OCI-LY1 (cell line): ENCODE measurements at regions not wholly inside any gene's neighbourhood (a gene's known extent, or its start where the extent isn't known, plus 50 kb on each side); places are given as distances from the start of the nearest gene placed in this dataset.

Experiments
- H2AFZ ChIP-seq: fragments of 200-600 bp; sonication (generic), shearing (Covaris generic); 2 replicates; pipeline ENCODE4 v1.6.0; 2014; ENCODE audit warnings: antibody characterized with exemption, mild to moderate bottlenecking, low read length
- H3F3A ChIP-seq: fragments of 200-600 bp; sonication (generic), shearing (Covaris generic); 2 replicates; pipeline ENCODE4 v1.6.0; 2014; ENCODE audit warnings: mild to moderate bottlenecking, antibody characterized with exemption, low read length, moderate library complexity; ENCODE audit not compliant: insufficient read depth
- H3K27ac ChIP-seq: fragments of 200-600 bp; sonication (generic); 2 replicates; pipeline ENCODE4 v1.5.1; 2014; ENCODE audit warnings: low read length, mixed run types, mild to moderate bottlenecking, low read depth; ENCODE audit not compliant: poor library complexity, severe bottlenecking
- H3K27me3 ChIP-seq: fragments of 200-600 bp; sonication (generic); 2 replicates; pipeline ENCODE4 v1.6.0; 2014; ENCODE audit warnings: antibody characterized with exemption, mild to moderate bottlenecking, low read length, moderate library complexity; ENCODE audit not compliant: insufficient read depth
- H3K36me3 ChIP-seq: fragments of 200-600 bp; sonication (generic); 2 replicates; pipeline ENCODE4 v1.6.1; 2014; ENCODE audit warnings: mild to moderate bottlenecking, antibody characterized with exemption, low read length, moderate library complexity, mixed read lengths; ENCODE audit not compliant: insufficient read depth
- H3K4me1 ChIP-seq: fragments of 200-600 bp; sonication (generic); 2 replicates; pipeline ENCODE4 v1.5.1; 2014; ENCODE audit warnings: mild to moderate bottlenecking, low read length, moderate library complexity; ENCODE audit not compliant: insufficient read depth, severe bottlenecking
- H3K4me2 ChIP-seq: fragments of 200-600 bp; sonication (generic), shearing (Covaris generic); 2 replicates; pipeline ENCODE4 v1.6.1; 2014; ENCODE audit warnings: low read length
- H3K4me3 ChIP-seq: fragments of 200-600 bp; sonication (generic); 2 replicates; pipeline ENCODE4 v1.5.1; 2014; ENCODE audit warnings: low read length, low read depth, mild to moderate bottlenecking, mixed read lengths; ENCODE audit not compliant: poor library complexity, severe bottlenecking
- H3K79me2 ChIP-seq: fragments of 200-600 bp; shearing (Covaris generic); 2 replicates; pipeline ENCODE4 v1.6.1; 2016; ENCODE audit warnings: mixed run types, low read length, mixed read lengths; ENCODE audit not compliant: insufficient read depth
- H3K9ac ChIP-seq: fragments of 200-600 bp; sonication (generic), shearing (Covaris generic); 2 replicates; pipeline ENCODE4 v1.6.1; 2014; ENCODE audit warnings: mild to moderate bottlenecking, low read length, mixed read lengths
- H3K9me2 ChIP-seq: fragments of 200-600 bp; sonication (generic), shearing (Covaris generic); 2 replicates; pipeline ENCODE4 v1.6.1; 2014; ENCODE audit warnings: low read depth, mild to moderate bottlenecking, low read length, mixed read lengths
- H3K9me3 ChIP-seq: fragments of 200-600 bp; shearing (Covaris generic); 2 replicates; pipeline ENCODE4 v1.6.1; 2014; ENCODE audit warnings: low read length, mixed read lengths
- H4K20me1 ChIP-seq: fragments of 200-600 bp; sonication (generic), shearing (Covaris generic); 2 replicates; pipeline ENCODE4 v1.6.0; 2016; ENCODE audit warnings: mild to moderate bottlenecking, low read length; ENCODE audit not compliant: insufficient read depth
- EZH2 ChIP-seq: fragments of 200-600 bp; sonication (generic), shearing (Covaris generic); IDR thresholded peaks from 2 replicates; pipeline ENCODE4 v1.8.0; 2017; ENCODE audit warnings: borderline replicate concordance, mixed run types, mild to moderate bottlenecking, antibody characterized with exemption, low read length, moderate library complexity, mixed read lengths
- TF ChIP-seq, protein P1 (sequence below): fragments of 200-600 bp; sonication (generic), shearing (Covaris generic); IDR thresholded peaks from 2 replicates; pipeline ENCODE4 v1.5.1; 2017; ENCODE audit warnings: mild to moderate bottlenecking, antibody characterized with exemption, low read length, moderate library complexity, mixed read lengths

DNA sequence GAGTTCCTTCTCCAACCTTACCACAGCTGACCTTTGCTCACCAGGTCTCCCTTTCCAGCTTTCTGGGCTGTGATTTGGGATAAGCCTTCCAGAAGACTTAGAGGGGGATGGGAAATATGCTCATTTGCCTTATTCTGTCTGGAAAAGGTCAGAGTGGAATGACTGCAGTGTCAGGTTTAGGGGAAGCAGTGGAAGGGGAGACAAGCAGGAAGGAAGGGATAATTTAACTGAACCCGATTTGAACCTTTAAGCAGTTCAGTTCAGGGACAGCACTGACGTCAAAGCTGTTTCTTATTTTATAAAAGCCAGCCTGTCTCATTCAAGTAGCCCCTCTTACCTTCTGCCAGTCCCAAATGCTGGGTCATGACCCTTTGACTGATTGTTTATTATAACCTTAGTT, 418.4 kb upstream of the RARB start:
- no peak overlapping the region for H2AFZ ChIP-seq
- no peaks in the 10 kb centered on the region for H3K79me2 ChIP-seq
- H3K4me2 ChIP-seq: no peak overlapping the region
- H3K27me3 ChIP-seq: no peaks in the 10 kb centered on the region
- H3K9ac ChIP-seq: no peak overlapping the region
- no peaks in the 10 kb centered on the region for H3F3A ChIP-seq
- no peaks in the 10 kb centered on the region for H3K9me3 ChIP-seq
- no peak for TF ChIP-seq EZH2
- TF ChIP-seq, protein P1, sequence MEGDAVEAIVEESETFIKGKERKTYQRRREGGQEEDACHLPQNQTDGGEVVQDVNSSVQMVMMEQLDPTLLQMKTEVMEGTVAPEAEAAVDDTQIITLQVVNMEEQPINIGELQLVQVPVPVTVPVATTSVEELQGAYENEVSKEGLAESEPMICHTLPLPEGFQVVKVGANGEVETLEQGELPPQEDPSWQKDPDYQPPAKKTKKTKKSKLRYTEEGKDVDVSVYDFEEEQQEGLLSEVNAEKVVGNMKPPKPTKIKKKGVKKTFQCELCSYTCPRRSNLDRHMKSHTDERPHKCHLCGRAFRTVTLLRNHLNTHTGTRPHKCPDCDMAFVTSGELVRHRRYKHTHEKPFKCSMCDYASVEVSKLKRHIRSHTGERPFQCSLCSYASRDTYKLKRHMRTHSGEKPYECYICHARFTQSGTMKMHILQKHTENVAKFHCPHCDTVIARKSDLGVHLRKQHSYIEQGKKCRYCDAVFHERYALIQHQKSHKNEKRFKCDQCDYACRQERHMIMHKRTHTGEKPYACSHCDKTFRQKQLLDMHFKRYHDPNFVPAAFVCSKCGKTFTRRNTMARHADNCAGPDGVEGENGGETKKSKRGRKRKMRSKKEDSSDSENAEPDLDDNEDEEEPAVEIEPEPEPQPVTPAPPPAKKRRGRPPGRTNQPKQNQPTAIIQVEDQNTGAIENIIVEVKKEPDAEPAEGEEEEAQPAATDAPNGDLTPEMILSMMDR: no peak
- H3K4me1 ChIP-seq: no peaks in the 10 kb centered on the region
- H3K36me3 ChIP-seq: no peaks in the 10 kb centered on the region
- H3K4me3 ChIP-seq: no peak overlapping the region
- H3K9me2 ChIP-seq: no peaks in the 10 kb centered on the region
- no peaks in the 10 kb centered on the region for H4K20me1 ChIP-seq
- no peak overlapping the region for H3K27ac ChIP-seq

DNA sequence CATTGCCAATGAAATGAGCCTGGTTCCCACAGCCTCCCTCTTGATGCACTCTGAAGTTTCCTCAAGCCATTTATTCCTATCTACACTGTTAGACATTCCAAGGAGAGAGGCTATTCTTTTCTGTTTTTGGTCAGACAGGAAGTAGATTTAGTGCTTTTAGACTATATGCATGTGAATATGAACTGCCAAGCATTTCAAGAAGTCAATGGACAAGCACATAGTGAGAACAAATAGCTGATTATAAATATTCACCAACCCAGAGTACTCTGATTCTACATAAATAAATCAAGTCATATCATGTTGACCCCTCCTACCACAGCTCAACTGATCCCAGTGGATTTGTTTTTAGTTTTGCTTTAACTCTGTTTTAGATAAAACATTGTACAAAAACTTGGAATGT, 412.5 kb upstream of the RARB start:
- no peak overlapping the region for H3K9ac ChIP-seq
- no peak overlapping the region for H3K27ac ChIP-seq
- H3K9me3 ChIP-seq: no peaks in the 10 kb centered on the region
- no peak overlapping the region for H2AFZ ChIP-seq
- TF ChIP-seq, protein P1: no peak
- no peak for TF ChIP-seq EZH2
- no peaks in the 10 kb centered on the region for H3K79me2 ChIP-seq
- no peaks in the 10 kb centered on the region for H4K20me1 ChIP-seq
- H3K4me2 ChIP-seq: no peak overlapping the region
- H3K4me3 ChIP-seq: no peak overlapping the region
- H3K27me3 ChIP-seq: no peaks in the 10 kb centered on the region
- H3K36me3 ChIP-seq: no peaks in the 10 kb centered on the region
- no peaks in the 10 kb centered on the region for H3K9me2 ChIP-seq
- no peaks in the 10 kb centered on the region for H3K4me1 ChIP-seq
- no peaks in the 10 kb centered on the region for H3F3A ChIP-seq

DNA sequence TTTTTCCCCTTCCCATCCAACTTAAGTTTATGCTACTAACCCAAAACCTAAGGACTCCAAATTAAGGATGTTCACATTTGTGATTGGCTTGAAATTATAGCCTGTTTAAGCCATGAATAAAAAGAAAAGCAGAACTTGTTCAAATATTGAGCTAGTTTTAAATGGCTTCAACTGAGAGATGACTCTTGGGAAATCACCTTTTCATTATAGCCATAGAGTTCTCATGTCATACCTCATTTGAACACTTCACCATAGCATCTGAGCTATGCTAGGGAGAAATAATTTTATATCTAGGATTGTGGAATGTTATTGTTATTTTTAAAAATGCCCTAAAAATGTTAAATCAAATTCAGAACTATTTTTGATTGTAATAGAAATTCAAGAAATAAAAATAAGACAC, 409.2 kb upstream of the RARB start:
- Histone ChIP-seq H3K27me3 (no peaks in the 10 kb centered on the region), H4K20me1 (no peaks in the 10 kb centered on the region), H3K9me2 (no peaks in the 10 kb centered on the region), H3K9me3 (no peaks in the 10 kb centered on the region), H3K27ac (no peak overlapping the region), H3K4me1 (no peaks in the 10 kb centered on the region), H3K79me2 (no peaks in the 10 kb centered on the region), H2AFZ (no peak overlapping the region), H3K4me2 (no peak overlapping the region), H3F3A (no peaks in the 10 kb centered on the region), H3K36me3 (no peaks in the 10 kb centered on the region), H3K9ac (no peak overlapping the region), H3K4me3 (no peak overlapping the region)
- TF ChIP-seq, protein P1: no peak
- TF ChIP-seq EZH2: no peak
